ENCODE measurements at regions not wholly inside any gene's neighbourhood (a gene's known extent, or its start where the extent isn't known, plus 50 kb on each side); places are given as distances from the start of the nearest gene placed in this dataset.

GRCh38 chr1:5798151-5798730 is 194.0 kb downstream of the NPHP4 start:
- TF ChIP-seq RAD21 (IDR thresholded peaks at IDR 0.05; ENCODE audit: low read depth): no peak
- TF ChIP-seq NFIC (IDR thresholded peaks at IDR 0.05): no peak
- no peak for TF ChIP-seq FOXM1 (IDR thresholded peaks at IDR 0.05; ENCODE audit: borderline replicate concordance, low read depth)
- TF ChIP-seq CREB1 (IDR thresholded peaks at IDR 0.05; ENCODE audit: low read depth): no peak
- no peak for TF ChIP-seq ZBTB7A (IDR thresholded peaks at IDR 0.05; ENCODE audit: low read depth)

- no peak for TF ChIP-seq NFIC (IDR thresholded peaks at IDR 0.05)
- no peak for TF ChIP-seq RAD21 (IDR thresholded peaks at IDR 0.05; ENCODE audit: low read depth)
- no peak for TF ChIP-seq MAX (IDR thresholded peaks at IDR 0.05)
- no peak for TF ChIP-seq EP300 (IDR thresholded peaks at IDR 0.05; ENCODE audit: borderline replicate concordance)
- no peak for TF ChIP-seq ZBTB7A (IDR thresholded peaks at IDR 0.05; ENCODE audit: low read depth)
- no peak for TF ChIP-seq TAF1 (IDR thresholded peaks at IDR 0.05; ENCODE audit: low read depth)
- no peak for TF ChIP-seq CEBPB (IDR thresholded peaks at IDR 0.05)
- TF ChIP-seq EGR1 (IDR thresholded peaks at IDR 0.05): no peak
- TF ChIP-seq REST (IDR thresholded peaks at IDR 0.05; ENCODE audit: low read depth): no peak
- no peak for TF ChIP-seq YY1 (IDR thresholded peaks at IDR 0.05; ENCODE audit: low read depth)
- TF ChIP-seq TEAD4 (IDR thresholded peaks at IDR 0.05): no peak
- no peak for TF ChIP-seq TCF12 (IDR thresholded peaks at IDR 0.05; ENCODE audit: low read depth)
- TF ChIP-seq FOXM1 (IDR thresholded peaks at IDR 0.05; ENCODE audit: borderline replicate concordance, low read depth): no peak
- TF ChIP-seq USF1 (IDR thresholded peaks at IDR 0.05): no peak
- no peak for TF ChIP-seq CREB1 (IDR thresholded peaks at IDR 0.05; ENCODE audit: low read depth)
Observed at GRCh38 chr1:5796028-5796427, 196.2 kb downstream of the NPHP4 start.

- TF ChIP-seq CEBPB (IDR thresholded peaks at IDR 0.05) (no peak), EGR1 (IDR thresholded peaks at IDR 0.05) (no peak), TCF12 (IDR thresholded peaks at IDR 0.05; ENCODE audit: low read depth) (no peak), REST (IDR thresholded peaks at IDR 0.05; ENCODE audit: low read depth) (no peak), ZBTB7A (IDR thresholded peaks at IDR 0.05; ENCODE audit: low read depth) (no peak), USF1 (IDR thresholded peaks at IDR 0.05) (no peak), TEAD4 (IDR thresholded peaks at IDR 0.05) (no peak), EP300 (IDR thresholded peaks at IDR 0.05; ENCODE audit: borderline replicate concordance) (no peak), TAF1 (IDR thresholded peaks at IDR 0.05; ENCODE audit: low read depth) (no peak), RAD21 (IDR thresholded peaks at IDR 0.05; ENCODE audit: low read depth) (no peak), MAX (IDR thresholded peaks at IDR 0.05) (no peak), CREB1 (IDR thresholded peaks at IDR 0.05; ENCODE audit: low read depth) (no peak), FOXM1 (IDR thresholded peaks at IDR 0.05; ENCODE audit: borderline replicate concordance, low read depth) (no peak), YY1 (IDR thresholded peaks at IDR 0.05; ENCODE audit: low read depth) (no peak), NFIC (IDR thresholded peaks at IDR 0.05) (no peak)
Observed at GRCh38 chr1:5794279-5794678, 197.9 kb downstream of the NPHP4 start.

- TF ChIP-seq NFIC (IDR thresholded peaks at IDR 0.05) (no peak), TAF1 (IDR thresholded peaks at IDR 0.05; ENCODE audit: low read depth) (no peak), CREB1 (IDR thresholded peaks at IDR 0.05; ENCODE audit: low read depth) (no peak), FOXM1 (IDR thresholded peaks at IDR 0.05; ENCODE audit: borderline replicate concordance, low read depth) (no peak), EP300 (IDR thresholded peaks at IDR 0.05; ENCODE audit: borderline replicate concordance) (no peak), TCF12 (IDR thresholded peaks at IDR 0.05; ENCODE audit: low read depth) (no peak), RAD21 (IDR thresholded peaks at IDR 0.05; ENCODE audit: low read depth) (no peak), ZBTB7A (IDR thresholded peaks at IDR 0.05; ENCODE audit: low read depth) (no peak)
Observed at GRCh38 chr1:5793516-5793915, 198.7 kb downstream of the NPHP4 start.

GRCh38 chr1:5781079-5781478 is 211.1 kb downstream of the NPHP4 start:
- TF ChIP-seq EP300 (IDR thresholded peaks at IDR 0.05; ENCODE audit: borderline replicate concordance): no peak
- TF ChIP-seq TAF1 (IDR thresholded peaks at IDR 0.05; ENCODE audit: low read depth): no peak
- TF ChIP-seq TEAD4 (IDR thresholded peaks at IDR 0.05): no peak
- no peak for TF ChIP-seq USF1 (IDR thresholded peaks at IDR 0.05)
- no peak for TF ChIP-seq REST (IDR thresholded peaks at IDR 0.05; ENCODE audit: low read depth)
- TF ChIP-seq YY1 (IDR thresholded peaks at IDR 0.05; ENCODE audit: low read depth): no peak
- no peak for TF ChIP-seq MAX (IDR thresholded peaks at IDR 0.05)
- TF ChIP-seq FOXM1 (IDR thresholded peaks at IDR 0.05; ENCODE audit: borderline replicate concordance, low read depth): no peak
- no peak for TF ChIP-seq EGR1 (IDR thresholded peaks at IDR 0.05)
- no peak for TF ChIP-seq TCF12 (IDR thresholded peaks at IDR 0.05; ENCODE audit: low read depth)
- no peak for TF ChIP-seq RAD21 (IDR thresholded peaks at IDR 0.05; ENCODE audit: low read depth)

Data from Ishikawa (cell line).